Cardiac fibroblast (primary cell): ENCODE measurements at regions not wholly inside any gene's neighbourhood (a gene's known extent, or its start where the extent isn't known, plus 50 kb on each side); places are given as distances from the start of the nearest gene placed in this dataset.
A peak's percentile ranks its signal among the peaks of the same experiment; 100 is the strongest.
"Not testable (repeated sequence)": the region's sequence is repeated elsewhere in the genome, so short reads cannot be mapped to it uniquely, and the experiment has no call there.

Experiments used
- DNase-seq, 2 donors: peaks; one replicate each; pipeline versions ENCODE4 v3.0.0 to v3.0.0-alpha.2; 2010; ENCODE audit warnings: low read depth in 2 of 2
- H3K4me3 ChIP-seq, 2 donors: replicated peaks in 1 of 2; 1 replicate in 1 of 2; 2 replicates in 1 of 2; pipeline ENCODE4 v1.5.1; 2011; ENCODE audit warnings: low read depth in 2 of 2, low read length in 2 of 2, mild to moderate bottlenecking in 2 of 2, moderate library complexity in 1 of 2
- TF ChIP-seq, protein P1 (sequence below): IDR thresholded peaks from one replicate; pipeline ENCODE4 v1.5.1; 2011; ENCODE audit warnings: low read depth, mild to moderate bottlenecking, low read length, inconsistent platforms

DNA sequence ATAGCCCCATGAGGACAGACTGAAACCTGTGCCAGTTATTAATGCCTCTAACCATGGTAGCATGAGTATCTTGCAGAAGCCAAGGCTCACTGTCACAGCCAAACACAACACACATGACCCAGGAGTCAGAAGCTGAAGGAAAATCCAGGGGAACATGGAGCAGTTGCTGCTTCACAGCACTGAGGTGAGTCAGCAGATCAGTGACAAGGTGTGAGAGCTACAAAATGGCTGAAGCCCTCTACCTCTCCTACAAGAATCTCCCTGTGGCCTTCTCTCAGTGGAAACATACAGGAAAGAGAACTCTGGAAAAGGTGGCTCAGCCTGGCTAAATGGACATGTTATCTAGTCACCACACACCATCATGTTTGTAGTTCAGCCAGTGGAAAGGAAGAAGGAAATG, 93.5 kb downstream of the NAB1 start:
- no peak for DNase-seq
- TF ChIP-seq, protein P1, sequence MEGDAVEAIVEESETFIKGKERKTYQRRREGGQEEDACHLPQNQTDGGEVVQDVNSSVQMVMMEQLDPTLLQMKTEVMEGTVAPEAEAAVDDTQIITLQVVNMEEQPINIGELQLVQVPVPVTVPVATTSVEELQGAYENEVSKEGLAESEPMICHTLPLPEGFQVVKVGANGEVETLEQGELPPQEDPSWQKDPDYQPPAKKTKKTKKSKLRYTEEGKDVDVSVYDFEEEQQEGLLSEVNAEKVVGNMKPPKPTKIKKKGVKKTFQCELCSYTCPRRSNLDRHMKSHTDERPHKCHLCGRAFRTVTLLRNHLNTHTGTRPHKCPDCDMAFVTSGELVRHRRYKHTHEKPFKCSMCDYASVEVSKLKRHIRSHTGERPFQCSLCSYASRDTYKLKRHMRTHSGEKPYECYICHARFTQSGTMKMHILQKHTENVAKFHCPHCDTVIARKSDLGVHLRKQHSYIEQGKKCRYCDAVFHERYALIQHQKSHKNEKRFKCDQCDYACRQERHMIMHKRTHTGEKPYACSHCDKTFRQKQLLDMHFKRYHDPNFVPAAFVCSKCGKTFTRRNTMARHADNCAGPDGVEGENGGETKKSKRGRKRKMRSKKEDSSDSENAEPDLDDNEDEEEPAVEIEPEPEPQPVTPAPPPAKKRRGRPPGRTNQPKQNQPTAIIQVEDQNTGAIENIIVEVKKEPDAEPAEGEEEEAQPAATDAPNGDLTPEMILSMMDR, result no peak
- no peak overlapping the region for H3K4me3 ChIP-seq

GRCh38 chr2:190744041-190744440, 95.2 kb downstream of the NAB1 start:
- TF ChIP-seq, protein P1, result no peak
- no peak overlapping the region for H3K4me3 ChIP-seq
- no peak for DNase-seq

- TF ChIP-seq, protein P1, result no peak
- DNase-seq, result peak; percentile 57 to 82
- no peak overlapping the region for H3K4me3 ChIP-seq
These were observed 98.3 kb downstream of the NAB1 start for GRCh38 chr2:190746971-190747761.

GRCh38 chr2:190748966-190749365, 100.1 kb downstream of the NAB1 start:
- TF ChIP-seq, protein P1, result no peak
- no peak overlapping the region for H3K4me3 ChIP-seq
- DNase-seq, result peak in 1 of 2 donors; percentile 20

DNA sequence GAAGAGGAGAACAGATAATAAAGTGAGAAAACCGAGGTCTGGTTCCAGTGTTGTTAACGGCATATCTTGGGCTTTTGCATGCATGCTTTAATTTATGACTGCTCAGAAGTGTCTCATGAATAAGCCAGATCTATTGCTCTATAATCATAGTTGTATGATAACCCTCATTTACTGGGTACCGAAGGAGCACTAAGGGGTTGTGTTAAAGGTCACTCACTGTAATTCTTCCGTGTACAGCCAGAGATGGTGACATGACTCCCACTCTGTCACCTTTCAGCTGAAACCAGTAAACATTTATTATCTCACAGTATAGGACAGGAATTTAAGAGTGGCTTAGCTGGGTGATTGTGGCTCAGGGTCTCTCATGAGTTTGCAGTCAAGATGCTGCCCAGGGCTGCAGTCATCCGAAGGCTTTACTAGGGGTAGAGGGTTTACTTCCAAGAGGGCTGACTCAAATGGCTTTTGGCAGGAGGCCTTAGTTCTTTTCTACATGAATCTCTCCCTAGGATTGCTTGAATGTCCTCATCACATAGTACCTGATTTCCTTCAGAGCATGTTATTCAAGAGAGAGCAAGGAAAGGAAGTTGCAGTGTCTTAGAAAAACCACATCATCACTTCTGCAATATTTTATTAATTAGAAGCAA, 107.0 kb downstream of the NAB1 start:
- H3K4me3 ChIP-seq, result no peak overlapping the region
- DNase-seq, result peak in 1 of 2 donors; percentile 34
- TF ChIP-seq, protein P1, result no peak

DNA sequence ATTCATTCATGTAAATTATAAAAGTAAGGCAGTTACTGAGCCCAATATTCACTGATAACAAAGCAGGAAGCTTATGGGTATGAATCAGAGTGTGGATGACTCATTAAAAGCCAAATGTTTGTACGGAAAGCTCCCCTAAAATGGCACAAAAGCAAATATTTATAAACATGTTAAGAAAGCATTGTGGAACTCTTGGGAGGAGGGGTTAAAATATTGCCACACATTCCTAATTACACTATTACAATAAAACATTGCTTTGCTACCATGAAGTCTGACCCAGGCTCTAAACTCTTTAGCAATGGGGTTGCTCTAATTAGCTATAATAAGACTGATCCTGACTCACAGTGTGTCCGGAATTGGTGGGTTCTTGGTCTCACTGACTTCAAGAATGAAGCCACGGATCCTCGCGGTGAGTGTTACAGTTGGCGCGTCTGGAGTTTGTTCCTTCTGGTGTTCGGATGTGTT, 110.9 kb downstream of the NAB1 start:
- peak; percentile 88 to 91 for DNase-seq
- no peak overlapping the region for H3K4me3 ChIP-seq
- TF ChIP-seq, protein P1, result no peak

DNA sequence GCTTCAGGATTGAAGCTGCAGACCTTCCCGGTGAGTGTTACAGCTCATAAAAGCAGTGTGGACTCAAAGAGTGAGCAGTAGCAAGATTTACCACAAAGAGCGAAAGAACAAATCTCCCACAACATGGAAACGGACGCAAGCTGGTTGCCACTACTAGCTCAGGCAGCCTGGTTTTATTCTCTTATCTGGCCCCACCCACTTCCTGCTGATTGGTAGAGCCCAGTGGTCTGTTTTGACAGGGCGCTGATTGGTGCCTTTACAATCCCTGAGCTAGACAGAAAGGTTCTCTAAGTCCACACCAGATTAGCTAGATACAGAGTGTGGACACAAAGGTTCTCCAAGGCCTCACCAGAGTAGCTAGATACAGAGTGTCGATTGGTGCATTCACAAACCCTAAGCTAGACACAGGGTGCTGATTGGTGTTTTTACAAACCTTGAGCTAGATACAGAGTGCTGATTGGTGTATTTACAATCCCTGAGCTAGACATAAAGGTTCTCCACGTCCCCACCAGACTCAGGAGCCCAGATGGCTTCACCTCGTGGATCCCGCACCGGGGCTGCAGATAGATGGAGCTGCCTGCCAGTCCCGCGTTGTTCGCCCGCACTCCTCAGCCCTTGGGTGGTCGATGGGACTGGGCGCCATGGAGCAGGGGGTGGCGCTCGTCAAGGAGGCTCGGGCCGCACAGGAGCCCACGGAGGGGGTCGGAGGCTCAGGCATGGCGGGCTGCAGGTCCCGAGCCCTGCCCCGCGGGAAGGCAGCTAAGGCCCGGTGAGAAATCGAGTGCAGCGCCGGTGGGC, 111.7 kb downstream of the NAB1 start:
- H3K4me3 ChIP-seq, DNase-seq: not testable (repeated sequence)

- not testable (repeated sequence) for DNase-seq, H3K4me3 ChIP-seq
These were observed 112.3 kb downstream of the NAB1 start for GRCh38 chr2:190761216-190761615.
